Caco-2 (cell line): ENCODE measurements at regions not wholly inside any gene's neighbourhood (a gene's known extent, or its start where the extent isn't known, plus 50 kb on each side); places are given as distances from the start of the nearest gene placed in this dataset.

Source experiments
- BruUV-seq: library from RNA; stranded (reverse); fragments of 400-500 nt; replicated peaks from 2 replicates; lab custom pipeline; 2021; lab: Mats Ljungman, UMichigan
- CTCF ChIA-PET: fragments of 300-600 bp; sonication (Branson Sonifier 250); formaldehyde crosslinking; loops from one replicate; lab custom pipeline; 2022; ENCODE audit warnings: antibody characterized with exemption; lab: Charles Lee
- POLR2A ChIA-PET: fragments of 300-600 bp; sonication (Branson Sonifier 250); formaldehyde crosslinking; loops from one replicate; lab custom pipeline; 2022; ENCODE audit warnings: antibody characterized with exemption; lab: Charles Lee
- DNase-seq, 2 experiments: peaks; one replicate each; pipeline versions ENCODE4 v3.0.0 to v3.0.0-alpha.2; 2020 to 2022
- H3K27me3 ChIP-seq: replicated peaks from 2 replicates; pipeline ENCODE4 v1.6.0; 2011; ENCODE audit warnings: low read length; ENCODE audit not compliant: control insufficient read depth, insufficient read depth
- H3K36me3 ChIP-seq: 2 replicates; pipeline ENCODE4 v1.5.1; 2011; ENCODE audit warnings: low read length; ENCODE audit not compliant: control insufficient read depth, insufficient read depth
- H3K4me1 ChIP-seq: fragments of 250-450 bp; sonication (Bioruptor Pico); 2 replicates; pipeline ENCODE4 v1.5.1; 2020; ENCODE audit warnings: mild to moderate bottlenecking
- H3K4me3 ChIP-seq: 2 replicates; pipeline ENCODE4 v1.5.1; 2011; ENCODE audit warnings: low read depth, mild to moderate bottlenecking, control low read depth, low read length
- H3K9me3 ChIP-seq: fragments of 250-450 bp; sonication (Bioruptor Pico); 2 replicates; pipeline ENCODE4 v1.5.1; 2020; ENCODE audit warnings: mild to moderate bottlenecking, moderate library complexity
- H3K27ac Mint-ChIP-seq: one replicate; pipeline ENCODE4 v1.8.0; 2022; ENCODE audit warnings: mixed read lengths; ENCODE audit not compliant: unreplicated experiment
- H3K27me3 Mint-ChIP-seq: one replicate; pipeline ENCODE4 v1.8.0; 2022; ENCODE audit warnings: mixed read lengths; ENCODE audit not compliant: insufficient read depth, unreplicated experiment
- H3K36me3 Mint-ChIP-seq: one replicate; pipeline ENCODE4 v1.8.0; 2022; ENCODE audit warnings: mild to moderate bottlenecking, mixed read lengths; ENCODE audit not compliant: insufficient read depth, unreplicated experiment
- H3K4me1 Mint-ChIP-seq: one replicate; pipeline ENCODE4 v1.8.0; 2022; ENCODE audit warnings: low read depth, mixed read lengths; ENCODE audit not compliant: unreplicated experiment
- H3K4me3 Mint-ChIP-seq: one replicate; pipeline ENCODE4 v1.8.0; 2022; ENCODE audit warnings: mild to moderate bottlenecking, moderate library complexity, mixed read lengths; ENCODE audit not compliant: unreplicated experiment
- H3K9me3 Mint-ChIP-seq: one replicate; pipeline ENCODE4 v1.8.0; 2022; ENCODE audit warnings: mixed read lengths; ENCODE audit not compliant: unreplicated experiment
- intact Hi-C: fragments of 100-400 bp; cut with micrococcal nuclease; formaldehyde crosslinking; loops from one replicate; pipeline ENCODE4 v1.10.0; 2022; ENCODE audit not compliant: unreplicated experiment
- TF ChIP-seq, protein P1 (sequence below), 2 experiments: fragments of 200-600 bp in 1 of 2; IDR thresholded peaks; 1 replicate in 1 of 2; 2 replicates in 1 of 2; pipeline versions ENCODE4 v1.5.1 to v1.8.0; 2011 to 2022; ENCODE audit warnings: antibody characterized with exemption in 1 of 2, control low read depth in 1 of 2, inconsistent platforms in 1 of 2, low read depth in 1 of 2, low read length in 1 of 2, mild to moderate bottlenecking in 1 of 2, moderate library complexity in 1 of 2; ENCODE audit not compliant: insufficient read depth in 1 of 2, severe bottlenecking in 1 of 2, unreplicated experiment in 1 of 2

DNA sequence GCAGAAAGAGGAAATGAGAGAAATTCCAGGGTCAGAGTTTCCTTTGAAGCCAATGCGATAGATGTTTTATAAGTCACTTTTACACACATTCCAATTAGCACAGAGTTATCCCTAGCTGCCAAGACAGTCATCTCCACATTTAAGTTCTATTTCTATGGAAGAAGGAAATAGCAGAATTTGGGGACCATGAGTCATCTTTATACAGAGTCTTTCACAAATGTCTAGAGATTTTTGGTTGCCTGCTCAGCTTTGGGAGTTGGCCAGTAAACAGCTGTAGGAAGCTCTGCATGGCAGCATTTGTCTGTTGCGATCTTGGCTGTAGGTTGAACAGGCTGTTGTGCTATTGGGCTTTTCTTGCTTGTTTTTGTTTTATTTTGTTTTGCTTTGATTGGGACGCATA lies 884.3 kb downstream of the GALC start:
- no peak overlapping the region for H3K4me3 ChIP-seq
- ChIA-PET POLR2A (no interaction called here), CTCF (no interaction called here)
- intact Hi-C loops: no loop called here
- no TSS peak for BruUV-seq
- DNase-seq: no peak
- no peaks in the 10 kb centered on the region for H3K36me3 ChIP-seq
- Mint-ChIP-seq H3K27me3 (peaks cover 7% of the 10 kb centered on the region), H3K4me3 (no peak overlapping the region), H3K4me1 (no peaks in the 10 kb centered on the region), H3K36me3 (no peaks in the 10 kb centered on the region), H3K9me3 (no peaks in the 10 kb centered on the region), H3K27ac (no peak overlapping the region)
- H3K4me1 ChIP-seq: no peaks in the 10 kb centered on the region
- H3K27me3 ChIP-seq: no peaks in the 10 kb centered on the region
- TF ChIP-seq, protein P1, sequence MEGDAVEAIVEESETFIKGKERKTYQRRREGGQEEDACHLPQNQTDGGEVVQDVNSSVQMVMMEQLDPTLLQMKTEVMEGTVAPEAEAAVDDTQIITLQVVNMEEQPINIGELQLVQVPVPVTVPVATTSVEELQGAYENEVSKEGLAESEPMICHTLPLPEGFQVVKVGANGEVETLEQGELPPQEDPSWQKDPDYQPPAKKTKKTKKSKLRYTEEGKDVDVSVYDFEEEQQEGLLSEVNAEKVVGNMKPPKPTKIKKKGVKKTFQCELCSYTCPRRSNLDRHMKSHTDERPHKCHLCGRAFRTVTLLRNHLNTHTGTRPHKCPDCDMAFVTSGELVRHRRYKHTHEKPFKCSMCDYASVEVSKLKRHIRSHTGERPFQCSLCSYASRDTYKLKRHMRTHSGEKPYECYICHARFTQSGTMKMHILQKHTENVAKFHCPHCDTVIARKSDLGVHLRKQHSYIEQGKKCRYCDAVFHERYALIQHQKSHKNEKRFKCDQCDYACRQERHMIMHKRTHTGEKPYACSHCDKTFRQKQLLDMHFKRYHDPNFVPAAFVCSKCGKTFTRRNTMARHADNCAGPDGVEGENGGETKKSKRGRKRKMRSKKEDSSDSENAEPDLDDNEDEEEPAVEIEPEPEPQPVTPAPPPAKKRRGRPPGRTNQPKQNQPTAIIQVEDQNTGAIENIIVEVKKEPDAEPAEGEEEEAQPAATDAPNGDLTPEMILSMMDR (IDR thresholded peaks at IDR 0.05; ENCODE audit: insufficient read depth in 1 of 2, low read depth in 1 of 2, low read length in 1 of 2, severe bottlenecking in 1 of 2, unreplicated experiment in 1 of 2): no peak
- no peaks in the 10 kb centered on the region for H3K9me3 ChIP-seq

DNA sequence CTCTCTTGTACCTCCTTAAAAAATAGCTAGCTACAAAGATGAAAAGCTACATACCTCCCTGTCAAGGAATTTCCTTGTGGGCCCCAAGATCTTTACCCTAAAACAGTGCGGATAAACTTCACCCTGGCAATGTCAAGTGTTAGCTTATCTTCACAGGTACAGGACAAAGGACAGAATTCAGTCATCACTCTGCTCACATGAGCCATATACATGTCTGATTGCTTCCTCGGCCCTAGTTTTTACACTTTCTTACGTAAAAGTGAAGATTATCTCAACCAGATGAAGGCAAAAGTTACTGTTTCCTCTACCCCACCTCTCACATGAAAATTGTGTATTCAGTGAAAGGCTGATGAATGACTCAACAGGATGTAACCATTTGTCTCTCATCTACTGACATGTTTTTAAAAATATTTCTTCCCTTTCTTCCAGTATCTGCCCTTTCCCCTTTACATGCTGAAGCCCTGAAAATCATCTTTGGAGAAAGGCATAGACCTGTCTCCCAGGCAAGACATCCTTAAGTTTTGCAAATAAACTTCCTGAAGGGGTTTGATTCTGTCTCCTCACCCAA lies 890.1 kb downstream of the GALC start:
- no peaks in the 10 kb centered on the region for H3K36me3 ChIP-seq
- no peak overlapping the region for H3K27ac Mint-ChIP-seq
- H3K4me3 ChIP-seq: no peak overlapping the region
- H3K9me3 Mint-ChIP-seq: no peaks in the 10 kb centered on the region
- no peaks in the 10 kb centered on the region for H3K9me3 ChIP-seq
- H3K4me1 Mint-ChIP-seq: no peaks in the 10 kb centered on the region
- no peak for DNase-seq
- H3K4me3 Mint-ChIP-seq: no peak overlapping the region
- no peaks in the 10 kb centered on the region for H3K36me3 Mint-ChIP-seq
- POLR2A ChIA-PET: no interaction called here
- H3K27me3 Mint-ChIP-seq: peaks cover 13% of the 10 kb centered on the region
- TF ChIP-seq, protein P1 (IDR thresholded peaks at IDR 0.05; ENCODE audit: insufficient read depth in 1 of 2, low read depth in 1 of 2, low read length in 1 of 2, severe bottlenecking in 1 of 2, unreplicated experiment in 1 of 2): no peak
- BruUV-seq: no TSS peak
- intact Hi-C loops: no loop called here
- CTCF ChIA-PET: no interaction called here
- H3K27me3 ChIP-seq: no peaks in the 10 kb centered on the region
- no peaks in the 10 kb centered on the region for H3K4me1 ChIP-seq

DNA sequence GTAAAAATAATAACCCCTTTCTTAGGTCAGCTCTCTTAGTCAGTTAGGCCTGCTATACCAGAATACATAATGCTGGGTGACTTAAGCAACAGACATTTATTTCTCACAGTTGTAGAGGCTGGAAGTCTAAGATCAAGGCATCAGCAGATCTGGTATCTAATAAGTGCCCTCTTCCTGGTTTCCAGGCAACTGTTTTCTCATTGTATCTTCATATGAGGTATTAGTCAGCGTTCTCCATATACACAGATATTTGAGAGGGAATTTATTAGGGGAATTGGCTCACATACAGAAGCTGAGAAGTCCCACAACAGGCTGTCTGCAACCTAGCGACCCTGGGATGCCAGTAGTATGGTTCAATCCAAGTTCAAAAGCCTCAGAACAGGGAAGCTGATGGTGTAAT lies 896.0 kb downstream of the GALC start:
- Histone ChIP-seq H3K9me3 (no peaks in the 10 kb centered on the region), H3K36me3 (no peaks in the 10 kb centered on the region), H3K4me1 (no peaks in the 10 kb centered on the region), H3K27me3 (no peaks in the 10 kb centered on the region), H3K4me3 (no peak overlapping the region)
- no peak for DNase-seq
- H3K27ac Mint-ChIP-seq: no peak overlapping the region
- ChIA-PET POLR2A (no interaction called here), CTCF (no interaction called here)
- H3K4me1 Mint-ChIP-seq: no peaks in the 10 kb centered on the region
- H3K27me3 Mint-ChIP-seq: peaks cover 9% of the 10 kb centered on the region
- no peak overlapping the region for H3K4me3 Mint-ChIP-seq
- no peaks in the 10 kb centered on the region for H3K36me3 Mint-ChIP-seq
- TF ChIP-seq, protein P1 (IDR thresholded peaks at IDR 0.05; ENCODE audit: insufficient read depth in 1 of 2, low read depth in 1 of 2, low read length in 1 of 2, severe bottlenecking in 1 of 2, unreplicated experiment in 1 of 2): no peak
- intact Hi-C loops: no loop called here
- no peaks in the 10 kb centered on the region for H3K9me3 Mint-ChIP-seq
- BruUV-seq: no TSS peak
